Natural killer cell (primary cell): ENCODE measurements at regions not wholly inside any gene's neighbourhood (a gene's known extent, or its start where the extent isn't known, plus 50 kb on each side); places are given as distances from the start of the nearest gene placed in this dataset.

Experiments
- ATAC-seq, 3 donors: fragments of 150-1000 bp in 2 of 3; fragments of 200-7000 bp in 1 of 3; cut with Tn5 transposase; 1 replicate in 1 of 3; 2 replicates in 2 of 3; pipeline ENCODE4 v1.10.0; 2021; ENCODE audit warnings: mild to moderate bottlenecking in 2 of 3, moderate library complexity in 2 of 3
- DNase-seq, 2 donors: peaks; one replicate each; pipeline versions ENCODE4 v3.0.0 to v3.0.0-alpha.2; 2013 to 2021; ENCODE audit warnings: mixed read lengths in 1 of 2
- H3K27ac ChIP-seq: one replicate; pipeline ENCODE4 v1.5.1; 2013; ENCODE audit warnings: mild to moderate bottlenecking, low read length
- H3K27me3 ChIP-seq: one replicate; pipeline ENCODE4 v1.6.1; 2013; ENCODE audit warnings: low read length; ENCODE audit not compliant: control insufficient read depth, insufficient read depth
- H3K36me3 ChIP-seq: one replicate; pipeline ENCODE4 v1.6.1; 2013; ENCODE audit warnings: low read length; ENCODE audit not compliant: control insufficient read depth, insufficient read depth
- H3K4me1 ChIP-seq: one replicate; pipeline ENCODE4 v1.6.1; 2013; ENCODE audit warnings: low read length; ENCODE audit not compliant: control insufficient read depth, insufficient read depth
- H3K4me3 ChIP-seq: one replicate; pipeline ENCODE4 v1.5.1; 2013; ENCODE audit warnings: low read length
- H3K9me3 ChIP-seq: one replicate; pipeline ENCODE4 v1.6.1; 2013; ENCODE audit warnings: low read length; ENCODE audit not compliant: control insufficient read depth, insufficient read depth
- H3K27ac Mint-ChIP-seq, 2 donors: one replicate each; pipeline ENCODE4 v1.8.0; 2022; ENCODE audit warnings: mild to moderate bottlenecking in 2 of 2, mixed read lengths in 2 of 2, moderate library complexity in 1 of 2
- H3K27me3 Mint-ChIP-seq, 2 donors: one replicate each; pipeline ENCODE4 v1.8.0; 2022; ENCODE audit warnings: low read depth in 2 of 2, mixed read lengths in 2 of 2
- H3K36me3 Mint-ChIP-seq: one replicate; pipeline ENCODE4 v1.8.0; 2022; ENCODE audit warnings: mixed read lengths
- H3K4me1 Mint-ChIP-seq, 2 donors: one replicate each; pipeline ENCODE4 v1.8.0; 2022; ENCODE audit warnings: mixed read lengths in 2 of 2
- H3K4me3 Mint-ChIP-seq: one replicate; pipeline ENCODE4 v1.8.0; 2022; ENCODE audit warnings: mild to moderate bottlenecking, moderate library complexity, mixed read lengths
- H3K9me3 Mint-ChIP-seq, 2 donors: one replicate each; pipeline ENCODE4 v1.8.0; 2022; ENCODE audit warnings: mixed read lengths in 2 of 2
- CTCF ChIP-seq: fragments of 200-600 bp; IDR thresholded peaks from one replicate; pipeline ENCODE4 v1.8.0; 2022; ENCODE audit warnings: antibody characterized with exemption
- WGBS: methylation state at CpG from one replicate; pipeline ENCODE4 v1.1.7; 2013; ENCODE audit warnings: missing lambda C conversion rate; ENCODE audit not compliant: insufficient coverage; 5-methylcytosine and 5-hydroxymethylcytosine counted together
- intact Hi-C: fragments of 100-400 bp; cut with micrococcal nuclease; formaldehyde crosslinking; loops from one replicate; pipeline ENCODE4 v1.14.2; 2022

- Histone ChIP-seq H3K27ac (no peak overlapping the region), H3K27me3 (no peaks in the 10 kb centered on the region), H3K4me1 (no peaks in the 10 kb centered on the region), H3K9me3 (no peaks in the 10 kb centered on the region), H3K36me3 (no peaks in the 10 kb centered on the region), H3K4me3 (no peak overlapping the region)
- H3K4me3 Mint-ChIP-seq: no peak overlapping the region
- H3K36me3 Mint-ChIP-seq: no peaks in the 10 kb centered on the region
- TF ChIP-seq CTCF: no peak
- no peaks in the 10 kb centered on the region for H3K4me1 Mint-ChIP-seq
- intact Hi-C loops: no loop called here
- DNase-seq (no peak), ATAC-seq (no peak)
- peaks cover 9 to 16% of the 10 kb centered on the region in 2 donors for H3K9me3 Mint-ChIP-seq
- no peak overlapping the region for H3K27ac Mint-ChIP-seq
- H3K27me3 Mint-ChIP-seq: no peaks in the 10 kb centered on the region
- WGBS: 95% methylated on average over 1 of the region's 1 CpG
Measured at GRCh38 chr4:162352580-162353107, 188.8 kb upstream of the FSTL5 start.

GRCh38 chr4:162350331-162350730 is 186.5 kb upstream of the FSTL5 start:
- Histone ChIP-seq H3K27me3 (no peaks in the 10 kb centered on the region), H3K4me1 (no peaks in the 10 kb centered on the region), H3K9me3 (no peaks in the 10 kb centered on the region), H3K36me3 (no peaks in the 10 kb centered on the region), H3K27ac (no peak overlapping the region), H3K4me3 (no peak overlapping the region)
- no peak for TF ChIP-seq CTCF
- intact Hi-C loops: no loop called here
- Mint-ChIP-seq H3K4me1 (no peaks in the 10 kb centered on the region), H3K36me3 (no peaks in the 10 kb centered on the region), H3K27me3 (no peaks in the 10 kb centered on the region), H3K27ac (no peak overlapping the region), H3K9me3 (peaks cover 9% of the 10 kb centered on the region in 2 donors), H3K4me3 (no peak overlapping the region)
- ATAC-seq: no peak
- DNase-seq: no peak
- 27% methylated on average over 2 of the region's 2 CpGs for WGBS

GRCh38 chr4:162349395-162349794 is 185.6 kb upstream of the FSTL5 start:
- Mint-ChIP-seq H3K4me3 (no peak overlapping the region), H3K4me1 (no peaks in the 10 kb centered on the region), H3K27me3 (no peaks in the 10 kb centered on the region), H3K9me3 (peaks cover 6 to 7% of the 10 kb centered on the region in 2 donors), H3K27ac (no peak overlapping the region), H3K36me3 (no peaks in the 10 kb centered on the region)
- Histone ChIP-seq H3K27me3 (no peaks in the 10 kb centered on the region), H3K36me3 (no peaks in the 10 kb centered on the region), H3K27ac (no peak overlapping the region), H3K9me3 (no peaks in the 10 kb centered on the region), H3K4me1 (no peaks in the 10 kb centered on the region), H3K4me3 (no peak overlapping the region)
- DNase-seq (no peak), ATAC-seq (no peak)
- intact Hi-C loops: no loop called here
- TF ChIP-seq CTCF: no peak
- WGBS: no CpG with 5 or more reads among the region's 2 CpGs

- H3K4me3 ChIP-seq: no peak overlapping the region
- Mint-ChIP-seq H3K4me3 (no peak overlapping the region), H3K36me3 (no peaks in the 10 kb centered on the region), H3K27me3 (no peaks in the 10 kb centered on the region), H3K4me1 (no peaks in the 10 kb centered on the region), H3K9me3 (peaks cover 8 to 13% of the 10 kb centered on the region in 2 donors), H3K27ac (no peak overlapping the region)
- no peak for TF ChIP-seq CTCF
- no peak overlapping the region for H3K27ac ChIP-seq
- no peaks in the 10 kb centered on the region for H3K27me3 ChIP-seq
- H3K36me3 ChIP-seq: no peaks in the 10 kb centered on the region
- 29% methylated on average over 3 of the region's 3 CpGs for WGBS
- intact Hi-C loops: no loop called here
- DNase-seq (no peak), ATAC-seq (no peak)
- no peaks in the 10 kb centered on the region for H3K9me3 ChIP-seq
- no peaks in the 10 kb centered on the region for H3K4me1 ChIP-seq
Measured at GRCh38 chr4:162347842-162348213, 184.0 kb upstream of the FSTL5 start.
